ENCODE measurements at regions not wholly inside any gene's neighbourhood (a gene's known extent, or its start where the extent isn't known, plus 50 kb on each side); places are given as distances from the start of the nearest gene placed in this dataset.

GRCh38 chr7:113804475-113805095, 114.2 kb downstream of the PPP1R3A start:
- H3K9me3 ChIP-seq, result no peaks in the 10 kb centered on the region
- no peak for DNase-seq
- no peaks in the 10 kb centered on the region for H3K36me3 ChIP-seq
- intact Hi-C loops (cut with DNase I), result no loop called here
- no peaks in the 10 kb centered on the region for H3K27me3 ChIP-seq
- H3K4me3 ChIP-seq, result no peak overlapping the region
- TF ChIP-seq CTCF (IDR thresholded peaks at IDR 0.05), result no peak
- no peak overlapping the region for H3K9ac ChIP-seq (ENCODE audit: low read depth in 2 of 2, low read length in 2 of 2)
- no peak overlapping the region for H3K27ac ChIP-seq
- no peaks in the 10 kb centered on the region for H3K4me1 ChIP-seq

GRCh38 chr7:113801751-113802150, 117.1 kb downstream of the PPP1R3A start:
- no peak for TF ChIP-seq CTCF (IDR thresholded peaks at IDR 0.05)
- intact Hi-C loops (cut with DNase I), result no loop called here
- H3K9ac ChIP-seq (ENCODE audit: low read depth in 2 of 2, low read length in 2 of 2), result no peak overlapping the region

DNA sequence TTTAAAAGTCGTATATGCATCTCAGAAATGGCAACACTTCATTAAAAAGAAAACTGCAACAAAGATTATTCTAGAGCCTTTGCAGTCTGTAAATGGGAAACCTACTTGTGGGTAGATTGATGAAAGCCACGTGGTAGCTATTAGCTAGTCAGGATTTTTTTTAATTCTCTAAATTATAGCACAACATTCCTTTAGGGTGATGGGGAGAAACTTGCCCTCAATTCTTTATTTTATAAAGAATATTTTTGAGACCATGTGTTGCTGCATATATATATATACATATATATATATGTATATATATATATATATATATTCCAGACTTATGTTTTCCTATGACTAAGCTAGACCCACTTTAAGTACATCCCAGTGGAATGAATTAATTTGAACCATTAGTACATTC, 118.0 kb downstream of the PPP1R3A start:
- Histone ChIP-seq H3K36me3 (no peaks in the 10 kb centered on the region), H3K27ac (no peak overlapping the region), H3K9ac (ENCODE audit: low read depth in 2 of 2, low read length in 2 of 2) (no peak overlapping the region), H3K4me3 (no peak overlapping the region), H3K27me3 (no peaks in the 10 kb centered on the region), H3K4me1 (no peaks in the 10 kb centered on the region), H3K9me3 (no peaks in the 10 kb centered on the region)
- intact Hi-C loops (cut with DNase I), result no loop called here
- no peak for DNase-seq
- TF ChIP-seq CTCF (IDR thresholded peaks at IDR 0.05), result no peak

More at GRCh38 chr7:113801751-113802150, 117.1 kb downstream of the PPP1R3A start:
- no peak for DNase-seq
- H3K9me3 ChIP-seq, result no peaks in the 10 kb centered on the region
- H3K36me3 ChIP-seq, result no peaks in the 10 kb centered on the region
- H3K4me3 ChIP-seq, result no peak overlapping the region
- H3K27me3 ChIP-seq, result no peaks in the 10 kb centered on the region
- H3K27ac ChIP-seq, result no peak overlapping the region
- H3K4me1 ChIP-seq, result no peaks in the 10 kb centered on the region

- Histone ChIP-seq H3K4me3 (no peak overlapping the region), H3K9me3 (no peaks in the 10 kb centered on the region), H3K36me3 (no peaks in the 10 kb centered on the region), H3K27ac (no peak overlapping the region), H3K4me1 (no peaks in the 10 kb centered on the region), H3K9ac (ENCODE audit: low read depth in 2 of 2, low read length in 2 of 2) (no peak overlapping the region), H3K27me3 (no peaks in the 10 kb centered on the region)
- no peak for DNase-seq
- TF ChIP-seq CTCF (IDR thresholded peaks at IDR 0.05), result no peak
- intact Hi-C loops (cut with DNase I), result no loop called here
Observed at GRCh38 chr7:113799896-113800295, 118.9 kb downstream of the PPP1R3A start.

GRCh38 chr7:113797420-113798010, 121.3 kb downstream of the PPP1R3A start:
- Histone ChIP-seq H3K27me3 (no peaks in the 10 kb centered on the region), H3K9me3 (no peaks in the 10 kb centered on the region), H3K9ac (ENCODE audit: low read depth in 2 of 2, low read length in 2 of 2) (no peak overlapping the region), H3K4me1 (no peaks in the 10 kb centered on the region), H3K4me3 (no peak overlapping the region), H3K27ac (no peak overlapping the region), H3K36me3 (no peaks in the 10 kb centered on the region)
- no peak for DNase-seq
- no peak for TF ChIP-seq CTCF (IDR thresholded peaks at IDR 0.05)
- intact Hi-C loops (cut with DNase I), result no loop called here
